MG63 (cell line): ENCODE measurements at regions not wholly inside any gene's neighbourhood (a gene's known extent, or its start where the extent isn't known, plus 50 kb on each side); places are given as distances from the start of the nearest gene placed in this dataset.

Source experiments
- DNase-seq: peaks from one replicate; pipeline ENCODE4 v3.0.0-alpha.2; 2020
- H3K27me3 ChIP-seq: fragments of 250-450 bp; sonication (Bioruptor Pico); 2 replicates; pipeline ENCODE4 v1.5.1; 2020; ENCODE audit warnings: mild to moderate bottlenecking, moderate library complexity
- H3K36me3 ChIP-seq: fragments of 250-450 bp; sonication (Bioruptor Pico); 2 replicates; pipeline ENCODE4 v1.5.1; 2020; ENCODE audit warnings: mild to moderate bottlenecking, moderate library complexity
- H3K4me3 ChIP-seq: fragments of 250-450 bp; sonication (Bioruptor Pico); 2 replicates; pipeline ENCODE4 v1.5.1; 2020; ENCODE audit warnings: mild to moderate bottlenecking, moderate library complexity
- H3K9me3 ChIP-seq: fragments of 250-450 bp; sonication (Bioruptor Pico); 2 replicates; pipeline ENCODE4 v1.5.1; 2020; ENCODE audit warnings: mild to moderate bottlenecking, moderate library complexity

- H3K4me3 ChIP-seq: no peak overlapping the region
- no peak for DNase-seq
- no peaks in the 10 kb centered on the region for H3K36me3 ChIP-seq
- H3K9me3 ChIP-seq: no peaks in the 10 kb centered on the region
- peaks cover 26% of the 10 kb centered on the region for H3K27me3 ChIP-seq
These were observed 98.7 kb upstream of the CCL2 start for GRCh38 chr17:34156401-34156740.

- no peak for DNase-seq
These were observed 98.1 kb upstream of the CCL2 start for GRCh38 chr17:34156741-34157589.

GRCh38 chr17:34161690-34162089, 93.4 kb upstream of the CCL2 start:
- Histone ChIP-seq H3K4me3 (no peak overlapping the region), H3K27me3 (peaks cover 32% of the 10 kb centered on the region), H3K36me3 (no peaks in the 10 kb centered on the region), H3K9me3 (no peaks in the 10 kb centered on the region)
- no peak for DNase-seq

More at GRCh38 chr17:34156741-34157589, 98.1 kb upstream of the CCL2 start:
- peaks cover 26% of the 10 kb centered on the region for H3K27me3 ChIP-seq
- H3K9me3 ChIP-seq: no peaks in the 10 kb centered on the region
- H3K36me3 ChIP-seq: no peaks in the 10 kb centered on the region
- no peak overlapping the region for H3K4me3 ChIP-seq

DNA sequence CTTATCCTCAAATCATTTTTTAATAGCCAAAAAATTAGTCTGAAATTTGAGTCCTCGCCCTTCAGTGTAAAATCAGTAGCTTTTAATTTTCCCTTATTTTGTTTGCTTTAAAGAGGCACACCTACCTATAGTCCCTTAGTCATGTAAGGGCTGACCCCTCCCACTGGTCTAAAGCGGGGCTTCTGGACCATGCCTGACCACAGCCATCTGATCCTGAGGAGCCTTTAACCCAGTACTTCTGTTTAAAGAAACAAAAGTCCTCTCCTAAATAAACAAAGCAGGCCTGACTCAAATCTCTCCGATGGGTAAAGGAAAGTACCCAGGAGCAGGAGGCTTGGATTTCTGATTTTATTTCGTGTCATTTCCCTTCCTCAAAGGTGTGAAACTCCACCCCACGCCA, 92.0 kb upstream of the CCL2 start:
- Histone ChIP-seq H3K4me3 (no peak overlapping the region), H3K9me3 (no peaks in the 10 kb centered on the region), H3K36me3 (no peaks in the 10 kb centered on the region), H3K27me3 (peaks cover 33% of the 10 kb centered on the region)
- no peak for DNase-seq

DNA sequence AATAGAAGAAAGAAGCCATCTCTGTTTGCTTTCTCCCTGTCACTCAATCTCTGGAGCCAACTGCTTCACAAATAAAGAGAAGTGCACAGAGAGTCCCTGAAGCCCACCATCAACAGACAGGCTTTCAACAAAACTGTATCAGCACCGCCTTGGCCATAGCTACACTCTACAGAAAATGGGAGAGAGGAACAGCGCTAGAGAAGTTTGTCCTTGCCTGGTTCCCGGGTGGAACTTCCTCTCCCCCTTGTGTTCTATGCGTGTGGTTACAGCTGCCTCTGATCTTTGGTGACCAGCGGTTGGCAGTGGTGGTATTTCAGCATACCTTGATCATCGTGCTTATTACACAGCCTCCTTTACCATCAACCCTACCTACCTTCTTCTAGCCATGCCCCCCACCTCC, 91.4 kb upstream of the CCL2 start:
- Histone ChIP-seq H3K4me3 (no peak overlapping the region), H3K36me3 (no peaks in the 10 kb centered on the region), H3K27me3 (peaks cover 28% of the 10 kb centered on the region), H3K9me3 (no peaks in the 10 kb centered on the region)
- DNase-seq: peak; percentile 12

DNA sequence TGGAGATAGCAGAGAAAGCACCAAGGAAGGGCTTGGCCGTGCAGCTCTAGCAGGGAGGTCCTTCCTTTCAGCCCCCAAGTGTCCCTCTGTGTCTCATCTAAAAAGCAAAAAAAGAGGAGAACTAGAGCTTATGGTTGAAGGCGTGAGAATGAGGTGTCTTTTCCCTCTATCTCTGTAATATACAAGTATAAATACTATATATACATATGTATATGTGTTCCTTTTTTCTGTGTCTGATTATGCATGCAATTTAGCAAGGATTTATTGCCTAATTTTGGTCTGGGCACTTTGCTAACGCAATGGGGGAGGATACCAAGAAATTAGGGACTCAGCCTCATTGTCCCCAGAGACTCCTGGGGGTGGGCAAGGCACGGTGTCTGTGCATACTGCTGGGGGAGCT, 90.2 kb upstream of the CCL2 start:
- no peak overlapping the region for H3K4me3 ChIP-seq
- DNase-seq: no peak
- H3K27me3 ChIP-seq: peaks cover 28% of the 10 kb centered on the region
- no peaks in the 10 kb centered on the region for H3K9me3 ChIP-seq
- no peaks in the 10 kb centered on the region for H3K36me3 ChIP-seq

DNA sequence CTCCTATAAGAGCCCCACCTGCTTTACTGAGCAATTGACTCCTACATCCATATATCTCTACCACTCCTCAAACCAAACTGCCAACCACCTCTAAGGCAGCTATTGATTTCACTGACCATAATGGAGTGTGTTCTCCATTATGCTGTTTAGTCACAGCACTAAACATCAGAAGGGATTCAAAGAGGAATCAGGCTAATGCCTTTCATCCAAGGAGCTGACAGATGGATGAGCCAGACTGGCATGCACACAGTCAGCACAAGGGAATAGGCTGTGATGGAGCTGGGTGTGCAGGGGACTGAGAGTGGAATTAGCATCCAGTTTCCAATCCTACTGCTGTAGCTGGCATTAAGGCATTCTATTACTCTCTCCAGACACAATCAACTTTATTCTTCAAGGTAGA, 88.7 kb upstream of the CCL2 start:
- Histone ChIP-seq H3K36me3 (no peaks in the 10 kb centered on the region), H3K4me3 (no peak overlapping the region), H3K27me3 (peaks cover 28% of the 10 kb centered on the region), H3K9me3 (peaks cover 1% of the 10 kb centered on the region)
- DNase-seq: no peak

- no peak for DNase-seq
- no peak overlapping the region for H3K4me3 ChIP-seq
These were observed 87.7 kb upstream of the CCL2 start for GRCh38 chr17:34167354-34167753.

DNA sequence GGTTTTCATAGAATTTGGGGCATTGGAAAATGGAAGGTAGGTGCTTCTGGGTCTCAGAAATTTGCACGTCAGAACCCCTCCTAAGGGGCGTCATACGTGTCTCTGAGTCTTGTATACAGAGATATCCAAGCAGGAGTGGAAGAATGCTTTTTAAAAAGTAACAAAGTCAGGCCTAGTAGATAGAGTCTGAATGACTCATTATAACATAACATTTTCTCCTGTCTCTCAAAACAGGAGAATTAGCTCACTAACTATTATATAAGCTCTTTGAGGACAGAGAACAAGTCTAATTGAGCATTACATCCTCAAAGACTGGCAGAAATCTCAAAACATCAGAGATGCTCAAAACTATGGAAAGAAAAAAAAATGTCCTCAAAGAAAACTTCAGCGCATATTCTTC, 86.1 kb upstream of the CCL2 start:
- Histone ChIP-seq H3K9me3 (peaks cover 12% of the 10 kb centered on the region), H3K36me3 (no peaks in the 10 kb centered on the region)
- no peak for DNase-seq

More at GRCh38 chr17:34167354-34167753, 87.7 kb upstream of the CCL2 start:
- Histone ChIP-seq H3K36me3 (no peaks in the 10 kb centered on the region), H3K27me3 (peaks cover 26% of the 10 kb centered on the region), H3K9me3 (peaks cover 10% of the 10 kb centered on the region)

DNA sequence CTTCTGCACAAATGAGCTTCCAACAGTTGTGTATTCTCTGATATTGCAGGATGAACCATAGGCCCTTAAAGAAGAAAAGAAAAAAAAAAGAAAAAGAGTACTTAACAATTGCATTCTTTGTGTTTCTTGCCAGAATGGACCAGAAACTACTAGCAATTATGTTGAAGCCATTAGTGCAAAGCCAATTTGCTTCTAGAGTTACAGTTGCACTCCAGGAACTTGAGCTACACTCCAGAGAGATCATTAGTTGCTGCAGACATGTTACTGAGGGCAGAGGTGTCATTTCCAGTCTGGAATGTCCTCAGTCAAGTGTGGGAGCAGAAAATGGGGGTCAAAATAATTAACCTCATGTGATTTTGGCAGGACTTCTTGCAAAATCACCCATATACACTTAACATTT, 85.6 kb upstream of the CCL2 start:
- no peak overlapping the region for H3K4me3 ChIP-seq
- no peaks in the 10 kb centered on the region for H3K36me3 ChIP-seq
- peaks cover 16% of the 10 kb centered on the region for H3K27me3 ChIP-seq
- no peak for DNase-seq
- H3K9me3 ChIP-seq: peaks cover 12% of the 10 kb centered on the region

More for the DNA sequence above, 86.1 kb upstream of the CCL2 start:
- H3K27me3 ChIP-seq: peaks cover 19% of the 10 kb centered on the region
- no peak overlapping the region for H3K4me3 ChIP-seq

DNA sequence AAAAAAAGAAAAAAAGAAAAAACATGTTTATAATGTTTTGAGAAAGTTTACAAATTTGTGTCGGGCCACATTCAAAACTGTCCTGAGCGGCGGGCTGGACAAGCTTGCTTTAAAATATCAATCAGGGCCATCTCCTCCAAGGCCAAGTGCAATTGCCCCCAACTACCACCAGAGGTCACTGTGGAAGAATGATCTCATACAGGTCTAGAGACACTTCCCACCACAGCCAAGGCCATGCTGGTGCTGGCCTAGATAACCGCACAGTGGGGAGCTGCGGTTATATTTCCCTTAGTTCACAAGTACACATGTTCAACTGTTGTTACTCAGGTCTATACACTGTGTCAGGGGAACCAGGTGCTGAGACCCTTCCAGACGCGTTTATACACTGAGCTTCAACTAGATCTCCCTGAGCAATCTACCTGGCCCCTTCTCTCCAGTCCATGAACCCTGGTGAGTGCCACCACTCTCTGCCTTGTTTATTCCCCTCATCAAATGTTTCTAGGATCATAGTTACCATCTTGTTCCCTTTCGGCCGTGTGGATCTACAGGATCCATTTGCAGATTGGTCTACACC, 83.8 kb upstream of the CCL2 start:
- Histone ChIP-seq H3K27me3 (peaks cover 20% of the 10 kb centered on the region), H3K9me3 (peaks cover 12% of the 10 kb centered on the region), H3K36me3 (no peaks in the 10 kb centered on the region), H3K4me3 (no peak overlapping the region)
- peak; percentile 59 for DNase-seq

DNA sequence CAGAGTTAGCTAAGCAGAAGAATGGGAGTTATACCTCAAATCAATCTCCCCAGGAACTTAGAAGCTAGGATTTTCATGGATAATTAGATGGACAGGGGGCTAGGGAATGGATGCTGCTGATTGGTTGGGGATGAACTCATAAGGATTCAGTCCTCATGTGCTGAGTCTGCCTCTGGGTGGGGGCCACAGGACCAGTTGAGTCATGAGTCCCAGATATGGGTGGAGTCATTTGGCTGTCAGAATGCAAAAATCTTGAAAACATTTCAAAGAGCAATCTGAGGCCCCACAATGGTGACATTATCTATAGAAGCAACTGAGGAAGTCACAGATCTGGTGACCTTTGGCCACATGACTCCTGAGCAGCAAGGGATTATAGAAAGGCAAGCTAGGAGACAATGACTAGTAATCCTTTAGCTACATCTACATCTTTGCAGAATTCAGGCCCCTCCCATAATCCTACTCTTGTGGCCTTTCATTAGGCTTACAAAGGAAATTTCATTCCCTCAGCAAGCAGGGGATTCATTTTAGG, 82.6 kb upstream of the CCL2 start:
- no peak overlapping the region for H3K4me3 ChIP-seq
- no peak for DNase-seq

GRCh38 chr17:34173241-34173640, 81.8 kb upstream of the CCL2 start:
- no peak for DNase-seq

More for the DNA sequence above, 82.6 kb upstream of the CCL2 start:
- peaks cover 15% of the 10 kb centered on the region for H3K27me3 ChIP-seq
- no peaks in the 10 kb centered on the region for H3K36me3 ChIP-seq
- peaks cover 12% of the 10 kb centered on the region for H3K9me3 ChIP-seq

DNA sequence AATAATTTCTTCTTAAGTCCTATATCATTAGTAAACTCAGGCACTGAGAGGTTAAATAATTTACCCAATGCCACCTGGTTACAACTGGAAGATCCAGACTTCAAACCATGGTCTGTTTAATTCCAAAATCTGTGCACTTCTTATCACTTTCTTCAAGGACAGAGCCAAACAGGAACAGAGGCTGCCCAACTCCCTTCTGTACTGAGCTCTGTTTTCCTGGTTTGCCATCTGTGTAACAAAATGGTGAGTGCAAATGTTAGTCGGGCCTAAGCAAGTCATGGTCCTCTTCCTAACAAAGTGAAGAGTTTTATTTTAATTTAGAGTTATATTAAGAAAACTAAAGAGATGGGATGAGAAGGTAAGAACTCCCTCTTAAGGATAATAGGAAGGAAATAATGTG, 80.6 kb upstream of the CCL2 start:
- Histone ChIP-seq H3K36me3 (no peaks in the 10 kb centered on the region), H3K4me3 (no peak overlapping the region), H3K27me3 (peaks cover 9% of the 10 kb centered on the region; the same call in 1 of the 2 replicates), H3K9me3 (peaks cover 12% of the 10 kb centered on the region)
- no peak for DNase-seq

More at GRCh38 chr17:34173241-34173640, 81.8 kb upstream of the CCL2 start:
- H3K36me3 ChIP-seq: no peaks in the 10 kb centered on the region
- H3K27me3 ChIP-seq: peaks cover 9% of the 10 kb centered on the region; the same call in 1 of the 2 replicates
- no peak overlapping the region for H3K4me3 ChIP-seq
- H3K9me3 ChIP-seq: peaks cover 12% of the 10 kb centered on the region

DNA sequence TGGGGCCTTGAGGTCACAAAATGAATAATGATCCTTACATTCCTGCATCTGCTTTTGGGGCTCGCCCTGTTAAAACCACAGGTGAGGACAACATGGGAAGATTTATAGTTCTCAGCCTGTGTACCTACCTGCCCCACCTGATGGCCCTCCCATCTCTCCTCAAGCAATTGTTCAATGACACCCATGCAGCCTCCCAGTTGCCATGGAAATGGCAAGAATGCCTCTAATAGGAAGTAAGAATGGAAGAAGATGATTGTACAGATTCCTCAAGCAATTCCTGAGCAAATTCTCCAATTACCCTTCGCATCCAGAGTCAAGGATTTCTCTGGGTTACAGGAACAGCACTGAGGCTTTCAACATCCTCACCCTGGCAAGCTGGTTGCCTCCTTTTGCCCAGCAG, 78.6 kb upstream of the CCL2 start:
- Histone ChIP-seq H3K36me3 (no peaks in the 10 kb centered on the region), H3K27me3 (peaks cover 22% of the 10 kb centered on the region), H3K9me3 (peaks cover 10% of the 10 kb centered on the region), H3K4me3 (no peak overlapping the region)
- no peak for DNase-seq

DNA sequence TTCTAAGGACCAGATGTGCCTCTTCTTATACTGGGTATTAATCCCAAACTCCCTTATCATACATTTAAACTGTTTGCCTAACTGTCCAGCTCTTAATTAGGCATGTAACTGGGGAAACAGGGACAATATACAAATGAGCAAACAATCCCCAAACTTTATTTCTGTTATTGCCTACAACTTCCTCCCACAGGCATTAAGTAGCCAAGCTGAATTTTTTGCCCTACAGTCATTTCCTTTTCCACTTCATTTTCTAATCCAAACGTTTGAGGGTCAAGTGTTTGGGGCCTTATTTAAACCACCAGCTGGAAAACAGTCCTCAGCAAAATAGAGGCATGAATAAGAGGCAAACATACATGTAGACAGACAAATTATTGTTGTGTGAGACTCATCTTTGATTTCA, 77.4 kb upstream of the CCL2 start:
- H3K9me3 ChIP-seq: no peaks in the 10 kb centered on the region
- H3K4me3 ChIP-seq: no peak overlapping the region
- DNase-seq: no peak
- peaks cover 27% of the 10 kb centered on the region for H3K27me3 ChIP-seq
- H3K36me3 ChIP-seq: no peaks in the 10 kb centered on the region

DNA sequence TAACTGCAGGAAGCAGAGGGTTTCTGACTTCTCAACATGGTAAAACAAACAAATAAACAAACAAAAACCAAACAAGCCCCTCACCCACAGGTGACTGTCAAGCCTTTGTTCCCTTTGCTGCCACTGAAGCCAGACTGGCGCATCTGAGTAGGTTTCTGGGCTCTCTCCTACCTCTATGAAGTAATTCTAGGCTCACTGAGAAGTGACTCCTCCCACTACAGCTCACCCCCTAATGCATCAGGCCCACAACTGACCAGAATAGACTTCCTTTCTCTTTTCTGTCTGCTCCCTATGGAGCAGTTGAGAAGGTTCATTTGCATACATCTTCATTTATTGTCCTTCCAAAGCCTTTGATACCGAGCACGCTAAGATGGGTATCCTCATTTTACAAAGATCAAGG, 77.0 kb upstream of the CCL2 start:
- no peak overlapping the region for H3K4me3 ChIP-seq
- no peaks in the 10 kb centered on the region for H3K36me3 ChIP-seq
- DNase-seq: no peak

More for the DNA sequence above, 77.0 kb upstream of the CCL2 start:
- Histone ChIP-seq H3K27me3 (peaks cover 27% of the 10 kb centered on the region), H3K9me3 (no peaks in the 10 kb centered on the region)
